ENCODE measurements at regions not wholly inside any gene's neighbourhood (a gene's known extent, or its start where the extent isn't known, plus 50 kb on each side); places are given as distances from the start of the nearest gene placed in this dataset.
"Not testable (repeated sequence)": the region's sequence is repeated elsewhere in the genome, so short reads cannot be mapped to it uniquely, and the experiment has no call there.

GRCh38 chr21:9757572-9757971 is 763.8 kb upstream of the TPTE start:
- H3K4me3 Mint-ChIP-seq; DNase-seq; H3K36me3 Mint-ChIP-seq (ENCODE audit: low read depth); H3K27ac ChIP-seq (ENCODE audit: low read depth in 1 of 2, low read length in 2 of 2); ATAC-seq (ENCODE audit: poor library complexity); H3K4me1 ChIP-seq (ENCODE audit: insufficient read depth, low read length); H3K27me3 ChIP-seq (ENCODE audit: control insufficient read depth in 1 of 2, insufficient read depth in 2 of 2, low read length in 2 of 2); H3K27ac Mint-ChIP-seq; H3K9me3 Mint-ChIP-seq; intact Hi-C loops (cut with DNase I, micrococcal nuclease); H3K4me1 Mint-ChIP-seq (ENCODE audit: low read depth); H3K36me3 ChIP-seq (ENCODE audit: insufficient read depth, low read length); H3K4me3 ChIP-seq (ENCODE audit: low read length); CTCF ChIA-PET; POLR2A ChIA-PET; H3K27me3 Mint-ChIP-seq: not testable (repeated sequence)
- peaks cover 20 to 23% of the 10 kb centered on the region in 2 experiments for H3K9me3 ChIP-seq (ENCODE audit: control insufficient read depth in 1 of 2, insufficient read depth in 1 of 2, low read length in 2 of 2)

- ATAC-seq (ENCODE audit: poor library complexity) (no peak), DNase-seq (no peak)
- Histone ChIP-seq H3K4me1 (ENCODE audit: insufficient read depth, low read length) (no peaks in the 10 kb centered on the region), H3K4me3 (ENCODE audit: low read length) (no peak overlapping the region), H3K36me3 (ENCODE audit: insufficient read depth, low read length) (no peaks in the 10 kb centered on the region), H3K9me3 (ENCODE audit: control insufficient read depth in 1 of 2, insufficient read depth in 1 of 2, low read length in 2 of 2) (peaks cover 20 to 24% of the 10 kb centered on the region in 2 experiments), H3K27ac (ENCODE audit: low read depth in 1 of 2, low read length in 2 of 2) (no peak overlapping the region), H3K27me3 (ENCODE audit: control insufficient read depth in 1 of 2, insufficient read depth in 2 of 2, low read length in 2 of 2) (no peaks in the 10 kb centered on the region)
- no peak overlapping the region for H3K27ac Mint-ChIP-seq
- TF ChIP-seq CTCF (IDR thresholded peaks at IDR 0.05), result no peak
- H3K9me3 Mint-ChIP-seq, result peaks cover 6% of the 10 kb centered on the region
- H3K36me3 Mint-ChIP-seq (ENCODE audit: low read depth), result no peaks in the 10 kb centered on the region
- H3K4me3 Mint-ChIP-seq, result no peak overlapping the region
- no peaks in the 10 kb centered on the region for H3K4me1 Mint-ChIP-seq (ENCODE audit: low read depth)
- H3K27me3 Mint-ChIP-seq, result no peaks in the 10 kb centered on the region
- POLR2A ChIA-PET, result no interaction called here
- CTCF ChIA-PET, result no interaction called here
- intact Hi-C loops (cut with DNase I, micrococcal nuclease), result no loop called here
These were observed 763.2 kb upstream of the TPTE start for GRCh38 chr21:9758141-9758540.

- H3K27me3 ChIP-seq (ENCODE audit: control insufficient read depth in 1 of 2, insufficient read depth in 2 of 2, low read length in 2 of 2), result no peaks in the 10 kb centered on the region
- no peak for ATAC-seq (ENCODE audit: poor library complexity)
- H3K4me1 ChIP-seq (ENCODE audit: insufficient read depth, low read length), result no peaks in the 10 kb centered on the region
- peaks cover 17 to 28% of the 10 kb centered on the region in 2 experiments for H3K9me3 ChIP-seq (ENCODE audit: control insufficient read depth in 1 of 2, insufficient read depth in 1 of 2, low read length in 2 of 2)
- H3K4me3 ChIP-seq (ENCODE audit: low read length), result no peak overlapping the region
- Mint-ChIP-seq H3K4me3 (no peak overlapping the region), H3K36me3 (ENCODE audit: low read depth) (no peaks in the 10 kb centered on the region), H3K27me3 (no peaks in the 10 kb centered on the region), H3K27ac (no peak overlapping the region), H3K4me1 (ENCODE audit: low read depth) (no peaks in the 10 kb centered on the region), H3K9me3 (peaks cover 6% of the 10 kb centered on the region)
- intact Hi-C loops (cut with DNase I, micrococcal nuclease), result no loop called here
- no peak for DNase-seq
- H3K27ac ChIP-seq (ENCODE audit: low read depth in 1 of 2, low read length in 2 of 2), result no peak overlapping the region
- no peaks in the 10 kb centered on the region for H3K36me3 ChIP-seq (ENCODE audit: insufficient read depth, low read length)
- ChIA-PET CTCF (no interaction called here), POLR2A (no interaction called here)
- no peak for TF ChIP-seq CTCF (IDR thresholded peaks at IDR 0.05)
These were observed 762.5 kb upstream of the TPTE start for GRCh38 chr21:9758888-9759287.

- POLR2A ChIA-PET, result no interaction called here
- no peak for TF ChIP-seq CTCF (IDR thresholded peaks at IDR 0.05)
- intact Hi-C loops (cut with DNase I, micrococcal nuclease), result no loop called here
- H3K36me3 ChIP-seq (ENCODE audit: insufficient read depth, low read length), result no peaks in the 10 kb centered on the region
- H3K4me3 ChIP-seq (ENCODE audit: low read length), result no peak overlapping the region
- H3K27me3 Mint-ChIP-seq, result no peaks in the 10 kb centered on the region
- no peaks in the 10 kb centered on the region for H3K36me3 Mint-ChIP-seq (ENCODE audit: low read depth)
- CTCF ChIA-PET, result no interaction called here
- no peak overlapping the region for H3K4me3 Mint-ChIP-seq
- DNase-seq, result no peak
- no peaks in the 10 kb centered on the region for H3K4me1 Mint-ChIP-seq (ENCODE audit: low read depth)
- H3K9me3 ChIP-seq (ENCODE audit: control insufficient read depth in 1 of 2, insufficient read depth in 1 of 2, low read length in 2 of 2), result peaks cover 17 to 34% of the 10 kb centered on the region in 2 experiments
- no peaks in the 10 kb centered on the region for H3K4me1 ChIP-seq (ENCODE audit: insufficient read depth, low read length)
- H3K27ac Mint-ChIP-seq, result no peak overlapping the region
- H3K9me3 Mint-ChIP-seq, result peaks cover 2% of the 10 kb centered on the region
- ATAC-seq (ENCODE audit: poor library complexity), result no peak
- no peaks in the 10 kb centered on the region for H3K27me3 ChIP-seq (ENCODE audit: control insufficient read depth in 1 of 2, insufficient read depth in 2 of 2, low read length in 2 of 2)
- no peak overlapping the region for H3K27ac ChIP-seq (ENCODE audit: low read depth in 1 of 2, low read length in 2 of 2)
These were observed 761.4 kb upstream of the TPTE start for GRCh38 chr21:9759972-9760371.
